NOMO-1 treated with DMSO at 0.1 percent for 48 hours (cell line): ENCODE measurements at regions not wholly inside any gene's neighbourhood (a gene's known extent, or its start where the extent isn't known, plus 50 kb on each side); places are given as distances from the start of the nearest gene placed in this dataset.

ENCODE experiments used
- DNase-seq: peaks from one replicate; lab custom pipeline; 2025; ENCODE audit not compliant: unreplicated experiment; lab: John Stamatoyannopoulos, UW

DNA sequence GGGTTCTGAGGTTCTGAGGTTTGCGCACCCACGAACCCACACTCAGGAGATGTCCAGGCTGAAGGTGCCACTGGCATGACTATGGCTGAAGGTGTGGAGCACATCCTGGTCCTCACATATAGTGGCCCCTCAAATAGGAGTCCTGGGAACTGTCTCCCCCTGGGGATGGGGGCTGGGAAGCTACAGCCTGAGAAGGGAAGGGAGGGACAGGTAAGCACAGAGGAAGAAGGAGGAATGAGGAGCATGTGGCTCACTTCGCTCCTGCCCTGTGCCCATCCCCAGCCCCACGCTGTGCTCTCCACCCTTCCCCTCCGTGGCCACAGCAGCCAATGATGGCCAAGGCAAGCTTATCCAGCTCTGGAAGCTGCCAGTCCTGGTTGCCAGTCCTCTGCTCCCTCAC, 123.9 kb upstream of the LHX1 start:
- DNase-seq: no peak

GRCh38 chr17:36813957-36814563, 123.2 kb upstream of the LHX1 start:
- DNase-seq: no peak

GRCh38 chr17:36814958-36815357, 122.3 kb upstream of the LHX1 start:
- no peak for DNase-seq

DNA sequence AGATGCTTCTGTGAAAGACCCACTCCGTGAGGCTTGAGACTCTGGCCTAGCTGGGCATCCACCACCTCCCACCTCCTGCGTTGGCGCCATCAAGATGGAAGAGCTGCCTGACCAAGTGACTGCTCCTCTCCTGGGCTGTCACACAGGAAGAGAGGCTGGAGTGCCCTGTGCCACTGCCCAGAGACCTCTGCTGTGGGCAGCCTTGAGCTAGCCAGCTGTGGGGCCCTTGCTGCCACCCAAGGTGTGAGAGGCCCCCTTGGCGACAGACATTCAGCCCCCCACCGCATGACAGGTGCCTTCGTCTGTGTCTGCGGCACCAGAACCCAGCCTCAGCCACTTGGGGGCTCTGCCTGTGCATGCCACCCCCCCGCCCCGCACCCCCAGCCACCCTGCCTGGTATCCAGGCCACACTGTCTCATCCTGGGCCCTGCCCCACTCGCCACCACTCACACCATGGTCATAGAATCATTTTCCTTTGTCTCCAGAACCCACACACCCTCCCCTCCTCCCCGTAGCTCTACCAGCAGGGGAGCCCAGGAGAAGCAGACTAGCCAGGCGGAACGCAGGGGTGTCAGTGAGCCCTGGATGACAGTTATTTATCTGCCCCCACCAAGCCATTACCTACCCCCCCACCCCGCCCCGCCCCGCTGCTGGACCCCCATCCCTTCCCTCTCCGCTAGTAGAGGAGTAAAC, 120.9 kb upstream of the LHX1 start:
- no peak for DNase-seq

- no peak for DNase-seq
Observed at GRCh38 chr17:36816907-36817288, 120.4 kb upstream of the LHX1 start.

DNA sequence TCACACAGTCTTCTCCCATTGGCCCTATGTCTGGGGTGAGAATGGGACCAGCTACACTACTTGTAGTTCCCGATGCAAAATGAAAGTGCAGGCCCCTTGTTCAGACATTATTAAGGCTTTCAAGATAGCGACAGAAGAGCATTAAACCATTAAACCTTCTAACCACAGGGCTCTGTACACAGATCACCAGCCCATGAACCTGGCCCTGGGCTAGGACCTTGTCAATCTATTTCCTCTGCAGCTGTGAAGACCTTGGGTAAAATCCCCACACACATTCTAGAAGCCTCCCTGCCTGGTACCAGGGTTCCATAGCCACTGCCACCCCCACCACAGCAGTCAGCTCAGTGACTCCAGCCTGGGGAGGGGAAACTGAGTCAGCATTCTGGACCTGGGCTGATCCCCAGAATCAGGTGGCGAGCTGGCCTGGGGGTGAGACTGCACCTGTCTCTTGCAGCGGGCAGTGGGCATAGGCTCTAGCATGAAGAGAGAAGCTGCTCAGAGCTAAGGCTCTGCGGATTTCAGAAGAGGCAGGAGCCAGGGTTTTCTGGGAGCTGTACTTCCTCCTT, 119.7 kb upstream of the LHX1 start:
- DNase-seq: no peak

GRCh38 chr17:36818134-36818825, 119.0 kb upstream of the LHX1 start:
- no peak for DNase-seq

GRCh38 chr17:36823850-36824677, 113.2 kb upstream of the LHX1 start:
- no peak for DNase-seq

DNA sequence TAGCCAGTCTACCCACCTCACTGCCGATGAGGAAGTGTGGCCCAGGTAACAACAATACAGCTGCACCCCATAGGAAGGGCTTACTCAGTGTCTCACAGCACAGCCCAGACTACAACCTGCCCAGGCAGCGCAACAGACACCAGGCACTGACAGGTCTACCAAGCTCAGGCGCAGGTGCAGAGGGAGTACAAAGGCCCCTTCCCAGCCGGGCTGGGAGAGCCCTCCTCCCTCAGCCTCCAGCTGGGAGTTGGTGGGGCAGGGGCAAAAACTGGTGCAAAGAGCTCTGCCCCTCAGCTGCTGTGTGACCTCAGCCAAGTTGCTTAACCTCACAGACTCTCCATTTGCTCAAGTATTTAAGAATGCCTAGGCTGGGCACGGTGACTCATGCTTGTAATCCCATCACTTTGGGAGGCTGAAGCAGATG, 112.6 kb upstream of the LHX1 start:
- no peak for DNase-seq

GRCh38 chr17:36825113-36825512, 112.2 kb upstream of the LHX1 start:
- no peak for DNase-seq

DNA sequence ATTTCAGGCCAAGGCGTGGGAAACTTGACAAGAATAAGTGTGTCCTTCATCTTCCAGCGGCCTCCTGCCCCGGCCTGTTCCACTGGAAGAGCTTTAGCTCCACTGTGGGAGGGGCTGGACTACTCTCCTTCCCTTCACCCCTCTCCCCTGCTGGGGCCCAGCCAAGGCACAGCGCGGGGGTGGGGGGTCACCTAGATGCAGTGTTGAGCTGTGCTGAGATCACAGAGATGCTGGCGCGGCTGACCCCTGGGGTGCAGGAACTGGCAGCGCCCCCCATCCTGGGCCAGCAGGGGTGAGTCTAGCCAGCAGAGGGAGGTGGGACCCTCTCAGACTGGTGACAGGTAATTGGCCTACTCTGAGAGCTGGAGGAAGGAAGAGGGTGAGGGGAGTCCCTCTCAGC, 111.8 kb upstream of the LHX1 start:
- no peak for DNase-seq

DNA sequence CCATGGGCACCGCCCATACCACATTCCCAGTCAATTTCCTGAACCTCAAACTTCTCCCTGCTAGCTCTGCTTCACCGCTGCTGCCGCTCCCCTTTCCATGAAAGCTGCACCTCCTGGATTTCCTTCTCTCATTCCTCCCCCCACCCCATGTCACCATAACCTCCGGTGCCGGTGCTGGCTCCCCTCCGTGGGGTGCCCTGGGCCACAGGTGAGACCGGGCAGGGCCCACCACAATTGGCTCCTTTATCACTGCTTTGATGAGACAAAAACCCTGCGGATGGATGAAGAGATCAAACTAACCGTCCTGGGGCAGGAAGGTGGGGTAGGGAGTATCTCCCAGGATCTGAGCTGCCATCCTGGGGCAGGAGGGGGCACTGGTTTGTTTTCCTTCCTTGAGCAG, 111.3 kb upstream of the LHX1 start:
- DNase-seq: no peak

GRCh38 chr17:36827081-36827480, 110.2 kb upstream of the LHX1 start:
- no peak for DNase-seq

DNA sequence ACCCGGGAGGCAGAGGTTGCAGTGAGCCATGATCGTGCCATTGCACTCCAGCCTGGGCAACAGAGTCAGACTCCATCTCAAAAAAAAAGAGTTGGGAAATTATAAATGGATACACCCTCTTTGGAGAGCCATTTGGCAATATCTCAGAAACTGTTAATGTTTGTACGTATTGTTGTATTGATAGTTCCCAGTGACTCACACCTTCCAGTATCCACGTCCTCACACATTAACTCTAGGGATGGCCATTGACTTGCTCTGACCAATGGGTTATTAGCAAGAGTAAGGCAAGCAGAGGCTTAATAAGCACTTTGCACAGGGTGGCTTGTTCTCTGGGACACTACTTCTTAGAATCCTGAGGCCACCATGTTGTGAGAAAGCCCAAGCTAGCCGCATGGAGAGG, 107.6 kb upstream of the LHX1 start:
- no peak for DNase-seq

GRCh38 chr17:36833279-36833678, 104.0 kb upstream of the LHX1 start:
- DNase-seq: no peak

GRCh38 chr17:36835036-36835435, 102.2 kb upstream of the LHX1 start:
- DNase-seq: no peak

DNA sequence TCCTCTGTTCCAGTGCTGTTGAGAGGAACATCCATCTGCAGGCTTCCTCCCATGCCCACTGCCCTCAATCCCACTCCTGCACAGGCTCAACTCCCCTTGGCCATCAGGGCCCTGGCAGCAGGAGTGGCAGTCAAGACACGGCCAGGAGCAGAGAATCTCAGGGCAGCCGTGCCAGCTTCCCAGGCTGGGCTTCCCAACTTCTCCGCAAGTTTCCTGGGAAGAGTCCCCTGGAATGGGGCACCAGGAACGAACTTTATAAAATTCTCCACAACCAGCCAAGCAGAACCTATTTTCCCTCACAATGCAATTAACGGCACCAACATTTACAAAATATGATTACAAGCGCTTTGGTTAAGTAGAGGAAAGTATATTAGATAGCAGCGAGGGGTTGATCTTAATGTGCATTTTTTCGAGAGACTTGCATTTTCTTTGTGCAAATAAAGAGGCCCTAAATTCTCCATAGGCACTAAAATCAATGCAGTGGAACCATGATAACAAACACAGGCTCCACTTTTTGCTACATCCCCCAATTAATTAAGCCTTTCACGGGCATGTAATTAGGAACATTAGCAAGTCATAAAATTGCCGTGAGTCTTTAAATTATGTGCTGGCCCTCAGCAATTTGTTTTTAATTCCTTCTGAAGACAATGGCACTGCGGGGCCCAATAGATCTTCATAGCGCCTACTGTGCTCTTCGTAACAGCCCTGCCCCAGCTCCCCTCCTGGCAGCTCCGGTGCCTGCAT, 99.9 kb upstream of the LHX1 start:
- no peak for DNase-seq

DNA sequence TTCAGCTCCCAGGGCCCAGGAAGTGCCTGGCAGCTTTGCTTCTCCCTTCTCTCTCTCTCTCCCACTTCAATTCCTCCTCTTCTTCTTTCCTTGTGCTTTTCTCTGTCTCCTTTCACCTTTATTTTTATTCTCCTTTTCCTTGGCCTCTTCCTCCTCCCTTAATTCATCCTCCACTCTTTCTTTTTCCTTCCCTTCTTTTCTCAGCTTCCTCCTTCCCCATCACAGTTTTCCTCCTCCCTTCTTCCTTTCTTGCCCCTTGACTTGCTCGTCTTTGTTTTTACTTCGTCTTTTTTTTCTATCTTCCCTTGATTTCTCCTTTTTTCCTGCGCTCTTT, 99.4 kb upstream of the LHX1 start:
- DNase-seq: no peak

DNA sequence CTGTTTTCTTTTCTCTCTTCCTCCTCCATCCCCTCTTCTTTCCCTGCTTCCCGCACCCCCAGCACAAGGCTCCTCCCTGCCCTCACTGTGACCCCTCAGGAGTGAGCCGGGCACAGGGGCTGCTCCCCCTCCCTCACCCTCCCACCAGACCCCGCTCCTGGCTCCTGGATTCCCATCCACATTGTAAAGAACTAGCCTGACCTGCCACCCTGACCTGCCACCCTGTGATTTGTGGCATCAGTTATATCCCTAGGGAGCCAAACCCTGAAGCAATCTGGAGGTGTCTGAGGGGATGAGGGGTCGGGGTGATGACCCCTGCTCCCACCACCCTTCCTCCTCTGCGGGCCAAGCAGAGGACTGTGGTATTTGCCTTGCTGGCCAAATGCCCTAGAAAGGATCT, 98.0 kb upstream of the LHX1 start:
- no peak for DNase-seq

GRCh38 chr17:36840796-36841195, 96.5 kb upstream of the LHX1 start:
- no peak for DNase-seq
